Mesendoderm (in vitro differentiated cells): ENCODE measurements at regions not wholly inside any gene's neighbourhood (a gene's known extent, or its start where the extent isn't known, plus 50 kb on each side); places are given as distances from the start of the nearest gene placed in this dataset.

Experiments used
- DNase-seq: peaks from one replicate; pipeline ENCODE4 v3.0.0; 2013
- H2AK5ac ChIP-seq: 2 replicates; pipeline ENCODE4 v1.6.1; 2013; ENCODE audit warnings: low read length, inconsistent platforms
- H2BK120ac ChIP-seq: 2 replicates; pipeline ENCODE4 v1.6.1; 2013; ENCODE audit warnings: low read depth, mild to moderate bottlenecking, low read length, moderate library complexity, mixed read lengths
- H2BK15ac ChIP-seq: replicated peaks from 2 replicates; pipeline ENCODE4 v1.6.1; 2013; ENCODE audit warnings: low read depth, mild to moderate bottlenecking, moderate library complexity
- H2BK5ac ChIP-seq: 2 replicates; pipeline ENCODE4 v1.6.1; 2013; ENCODE audit warnings: low read length, inconsistent platforms
- H3K18ac ChIP-seq: 2 replicates; pipeline ENCODE4 v1.6.1; 2013; ENCODE audit warnings: mild to moderate bottlenecking, low read length, mixed read lengths
- H3K23ac ChIP-seq: one replicate; pipeline ENCODE4 v1.6.1; 2013; ENCODE audit warnings: low read length
- H3K27ac ChIP-seq: 2 replicates; pipeline ENCODE4 v1.5.1; 2013; ENCODE audit warnings: low read depth, mild to moderate bottlenecking, inconsistent platforms, low read length, moderate library complexity
- H3K27me3 ChIP-seq: 2 replicates; pipeline ENCODE4 v1.6.1; 2013; ENCODE audit warnings: low read length, control low read depth, mild to moderate bottlenecking, inconsistent platforms; ENCODE audit not compliant: insufficient read depth, poor library complexity
- H3K36me3 ChIP-seq: 2 replicates; pipeline ENCODE4 v1.6.1; 2013; ENCODE audit warnings: low read length, inconsistent platforms; ENCODE audit not compliant: control insufficient read depth, insufficient read depth
- H3K4ac ChIP-seq: one replicate; pipeline ENCODE4 v1.6.1; 2013; ENCODE audit warnings: low read depth, mild to moderate bottlenecking, low read length, moderate library complexity
- H3K4me1 ChIP-seq: 2 replicates; pipeline ENCODE4 v1.6.1; 2013; ENCODE audit warnings: low read depth, low read length, inconsistent platforms; ENCODE audit not compliant: control insufficient read depth
- H3K4me2 ChIP-seq: 2 replicates; pipeline ENCODE4 v1.6.1; 2013; ENCODE audit warnings: low read length
- H3K4me3 ChIP-seq: 2 replicates; pipeline ENCODE4 v1.5.1; 2013; ENCODE audit warnings: mild to moderate bottlenecking, low read length
- H3K56ac ChIP-seq: one replicate; pipeline ENCODE4 v1.6.1; 2013; ENCODE audit warnings: low read length
- H3K79me1 ChIP-seq: 2 replicates; pipeline ENCODE4 v1.6.1; 2013; ENCODE audit warnings: low read length, inconsistent platforms
- H3K79me2 ChIP-seq: 2 replicates; pipeline ENCODE4 v1.6.1; 2013; ENCODE audit warnings: mild to moderate bottlenecking, low read length; ENCODE audit not compliant: control insufficient read depth, insufficient read depth
- H3K9ac ChIP-seq: 2 replicates; pipeline ENCODE4 v1.6.1; 2013; ENCODE audit warnings: low read length, inconsistent platforms
- H4K5ac ChIP-seq: one replicate; pipeline ENCODE4 v1.6.1; 2013; ENCODE audit warnings: low read length
- H4K8ac ChIP-seq: one replicate; pipeline ENCODE4 v1.6.1; 2013; ENCODE audit warnings: low read depth, mild to moderate bottlenecking, control low read depth, low read length, moderate library complexity
- WGBS: extraction: QIAGEN DNeasy Blood & Tissue Kit; methylation state at CpG from one replicate; pipeline ENCODE4 v1.1.7; 2013; ENCODE audit warnings: low lambda C conversion rate, missing lambda C conversion rate; ENCODE audit not compliant: insufficient coverage; ENCODE audit errors: extremely low coverage; 5-methylcytosine and 5-hydroxymethylcytosine counted together

GRCh38 chr3:106372806-106373190, 504.0 kb upstream of the CBLB start:
- no peak overlapping the region for H2BK5ac ChIP-seq
- no peak overlapping the region for H3K56ac ChIP-seq
- H3K4me1 ChIP-seq, result no peaks in the 10 kb centered on the region
- DNase-seq, result no peak
- H2BK15ac ChIP-seq, result no peak overlapping the region
- no peak overlapping the region for H3K4ac ChIP-seq
- H3K23ac ChIP-seq, result no peak overlapping the region
- H3K79me1 ChIP-seq, result no peaks in the 10 kb centered on the region
- H3K9ac ChIP-seq, result no peak overlapping the region
- H2AK5ac ChIP-seq, result no peak overlapping the region
- H3K36me3 ChIP-seq, result no peaks in the 10 kb centered on the region
- no peak overlapping the region for H3K4me3 ChIP-seq
- no CpG with 5 or more reads among the region's 1 CpG for WGBS
- H4K5ac ChIP-seq, result no peak overlapping the region
- H3K4me2 ChIP-seq, result no peak overlapping the region
- no peak overlapping the region for H2BK120ac ChIP-seq
- no peak overlapping the region for H3K27ac ChIP-seq
- no peak overlapping the region for H3K18ac ChIP-seq
- no peaks in the 10 kb centered on the region for H3K79me2 ChIP-seq
- H4K8ac ChIP-seq, result no peak overlapping the region
- no peaks in the 10 kb centered on the region for H3K27me3 ChIP-seq

- H3K36me3 ChIP-seq, result no peaks in the 10 kb centered on the region
- no peaks in the 10 kb centered on the region for H3K79me2 ChIP-seq
- H3K27me3 ChIP-seq, result no peaks in the 10 kb centered on the region
- no peak overlapping the region for H3K4me3 ChIP-seq
- H4K5ac ChIP-seq, result no peak overlapping the region
- no peak overlapping the region for H3K23ac ChIP-seq
- no peak overlapping the region for H3K56ac ChIP-seq
- WGBS, result no CpG with 5 or more reads among the region's 5 CpGs
- DNase-seq, result no peak
- no peak overlapping the region for H3K4ac ChIP-seq
- H3K79me1 ChIP-seq, result no peaks in the 10 kb centered on the region
- no peak overlapping the region for H3K9ac ChIP-seq
- no peak overlapping the region for H2BK120ac ChIP-seq
- H3K4me2 ChIP-seq, result no peak overlapping the region
- H2BK15ac ChIP-seq, result no peak overlapping the region
- no peak overlapping the region for H4K8ac ChIP-seq
- H3K18ac ChIP-seq, result no peak overlapping the region
- H2BK5ac ChIP-seq, result no peak overlapping the region
- H3K4me1 ChIP-seq, result no peaks in the 10 kb centered on the region
- H2AK5ac ChIP-seq, result no peak overlapping the region
- no peak overlapping the region for H3K27ac ChIP-seq
These were observed 507.3 kb upstream of the CBLB start for GRCh38 chr3:106376016-106376570.

GRCh38 chr3:106379251-106379750, 510.5 kb upstream of the CBLB start:
- no peak overlapping the region for H3K4me3 ChIP-seq
- WGBS, result no CpG with 5 or more reads among the region's 6 CpGs
- no peak overlapping the region for H4K8ac ChIP-seq
- H3K79me2 ChIP-seq, result no peaks in the 10 kb centered on the region
- no peak overlapping the region for H2BK15ac ChIP-seq
- no peak overlapping the region for H3K23ac ChIP-seq
- no peak overlapping the region for H3K18ac ChIP-seq
- H3K27me3 ChIP-seq, result no peaks in the 10 kb centered on the region
- no peaks in the 10 kb centered on the region for H3K36me3 ChIP-seq
- no peak overlapping the region for H3K56ac ChIP-seq
- H3K4me1 ChIP-seq, result no peaks in the 10 kb centered on the region
- H2BK120ac ChIP-seq, result no peak overlapping the region
- no peak for DNase-seq
- no peak overlapping the region for H3K9ac ChIP-seq
- H3K4me2 ChIP-seq, result no peak overlapping the region
- H3K79me1 ChIP-seq, result no peaks in the 10 kb centered on the region
- H4K5ac ChIP-seq, result no peak overlapping the region
- no peak overlapping the region for H2AK5ac ChIP-seq
- H3K27ac ChIP-seq, result no peak overlapping the region
- no peak overlapping the region for H3K4ac ChIP-seq
- H2BK5ac ChIP-seq, result no peak overlapping the region

GRCh38 chr3:106380232-106380631, 511.4 kb upstream of the CBLB start:
- Histone ChIP-seq H3K4me2 (no peak overlapping the region), H4K5ac (no peak overlapping the region), H3K79me1 (no peaks in the 10 kb centered on the region), H4K8ac (no peak overlapping the region), H2BK15ac (no peak overlapping the region), H3K23ac (no peak overlapping the region), H3K4me1 (no peaks in the 10 kb centered on the region), H3K79me2 (no peaks in the 10 kb centered on the region), H3K4ac (no peak overlapping the region), H3K4me3 (no peak overlapping the region), H3K27me3 (no peaks in the 10 kb centered on the region), H3K18ac (no peak overlapping the region), H2BK5ac (no peak overlapping the region), H3K9ac (no peak overlapping the region), H2AK5ac (no peak overlapping the region), H3K27ac (no peak overlapping the region), H3K56ac (no peak overlapping the region), H2BK120ac (no peak overlapping the region), H3K36me3 (no peaks in the 10 kb centered on the region)
- WGBS, result no CpG with 5 or more reads among the region's 1 CpG
- no peak for DNase-seq

- Histone ChIP-seq H2BK15ac (peak overlapping the region; percentile 19), H2BK5ac (no peak overlapping the region)
- no CpG with 5 or more reads among the region's 3 CpGs for WGBS
These were observed 512.6 kb upstream of the CBLB start for GRCh38 chr3:106381286-106381938.

GRCh38 chr3:106381939-106382335, 513.1 kb upstream of the CBLB start:
- no peak overlapping the region for H3K4me2 ChIP-seq
- H3K79me1 ChIP-seq, result no peaks in the 10 kb centered on the region
- H3K4me1 ChIP-seq, result no peaks in the 10 kb centered on the region
- H3K4ac ChIP-seq, result no peak overlapping the region
- H4K8ac ChIP-seq, result no peak overlapping the region
- H2BK15ac ChIP-seq, result no peak overlapping the region
- no peak overlapping the region for H3K18ac ChIP-seq
- H3K23ac ChIP-seq, result no peak overlapping the region
- H3K4me3 ChIP-seq, result no peak overlapping the region
- no peaks in the 10 kb centered on the region for H3K36me3 ChIP-seq
- H3K79me2 ChIP-seq, result no peaks in the 10 kb centered on the region
- H3K27me3 ChIP-seq, result no peaks in the 10 kb centered on the region
- H3K27ac ChIP-seq, result no peak overlapping the region
- no peak overlapping the region for H2BK120ac ChIP-seq
- no peak for DNase-seq
- H2BK5ac ChIP-seq, result no peak overlapping the region
- H3K56ac ChIP-seq, result no peak overlapping the region
- H3K9ac ChIP-seq, result no peak overlapping the region
- no peak overlapping the region for H2AK5ac ChIP-seq
- H4K5ac ChIP-seq, result no peak overlapping the region

More at GRCh38 chr3:106381286-106381938, 512.6 kb upstream of the CBLB start:
- H3K4me1 ChIP-seq, result no peaks in the 10 kb centered on the region
- no peak overlapping the region for H4K5ac ChIP-seq
- H2AK5ac ChIP-seq, result no peak overlapping the region
- no peak for DNase-seq
- no peak overlapping the region for H3K18ac ChIP-seq
- H3K4me3 ChIP-seq, result no peak overlapping the region
- H3K27me3 ChIP-seq, result no peaks in the 10 kb centered on the region
- no peaks in the 10 kb centered on the region for H3K79me1 ChIP-seq
- no peak overlapping the region for H3K4me2 ChIP-seq
- H3K4ac ChIP-seq, result no peak overlapping the region
- H3K23ac ChIP-seq, result no peak overlapping the region
- no peak overlapping the region for H4K8ac ChIP-seq
- no peaks in the 10 kb centered on the region for H3K36me3 ChIP-seq
- H3K9ac ChIP-seq, result no peak overlapping the region
- H3K56ac ChIP-seq, result no peak overlapping the region
- H3K79me2 ChIP-seq, result no peaks in the 10 kb centered on the region
- H2BK120ac ChIP-seq, result no peak overlapping the region
- no peak overlapping the region for H3K27ac ChIP-seq
